UCSD-AML1 (cell line): ENCODE measurements at regions not wholly inside any gene's neighbourhood (a gene's known extent, or its start where the extent isn't known, plus 50 kb on each side); places are given as distances from the start of the nearest gene placed in this dataset.
"Not testable (repeated sequence)": the region's sequence is repeated elsewhere in the genome, so short reads cannot be mapped to it uniquely, and the experiment has no call there.

ENCODE experiments used
- DNase-seq: peaks from one replicate; lab custom pipeline; 2025; ENCODE audit not compliant: unreplicated experiment; lab: John Stamatoyannopoulos, UW

- no peak for DNase-seq
Measured at GRCh38 chr19:5259750-5260149, 80.9 kb downstream of the PTPRS start.

GRCh38 chr19:5257155-5258045, 83.2 kb downstream of the PTPRS start:
- no peak for DNase-seq

DNA sequence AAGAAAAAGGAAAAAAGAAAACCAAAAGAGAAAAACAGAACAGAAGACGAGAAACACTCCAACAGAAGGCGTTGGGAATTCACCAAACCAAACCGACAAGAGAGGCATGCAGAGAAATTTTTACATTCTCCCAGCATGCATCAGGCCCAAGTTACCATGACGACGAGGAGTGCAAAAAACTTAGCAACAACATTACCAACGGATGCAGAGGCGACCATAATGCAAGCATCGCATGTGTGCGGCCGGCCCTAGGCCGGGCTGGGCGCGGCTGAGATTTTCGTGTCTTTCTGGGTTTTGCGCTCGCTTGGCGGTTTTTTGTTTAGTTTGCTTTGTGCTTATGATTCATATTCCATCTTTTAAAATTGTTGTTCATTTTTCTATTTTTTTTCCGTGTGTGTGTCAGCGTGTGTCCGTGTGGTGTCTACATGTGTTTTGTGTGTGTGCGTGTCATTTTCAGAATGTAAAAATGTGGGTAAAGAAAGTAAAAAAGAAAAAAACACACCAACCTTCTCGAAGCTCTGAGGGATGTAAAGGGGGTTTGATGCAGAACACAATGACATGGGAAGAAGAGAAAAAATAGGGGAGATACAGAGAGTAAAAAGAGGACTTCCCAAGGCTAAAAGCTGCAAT, 84.9 kb downstream of the PTPRS start:
- no peak for DNase-seq

DNA sequence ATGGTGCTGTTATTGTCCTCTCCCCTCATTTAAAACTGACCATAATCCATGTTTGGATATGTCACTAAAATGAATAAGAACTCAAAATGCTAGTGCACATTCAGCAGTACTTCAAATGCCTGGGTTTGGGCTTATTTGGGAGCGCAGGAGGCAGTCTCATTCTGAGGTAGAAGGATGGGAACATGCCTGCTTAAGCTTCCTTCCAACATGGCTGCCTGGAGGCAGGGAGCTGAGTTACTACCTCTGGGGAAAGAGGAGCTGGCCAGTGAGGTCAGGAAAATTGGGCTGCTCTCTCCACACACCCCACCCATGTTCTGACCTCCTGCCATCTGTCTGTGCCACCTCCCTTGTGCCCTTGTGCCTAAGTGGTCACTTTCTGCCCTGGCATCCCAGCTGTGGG, 85.7 kb downstream of the PTPRS start:
- no peak for DNase-seq

DNA sequence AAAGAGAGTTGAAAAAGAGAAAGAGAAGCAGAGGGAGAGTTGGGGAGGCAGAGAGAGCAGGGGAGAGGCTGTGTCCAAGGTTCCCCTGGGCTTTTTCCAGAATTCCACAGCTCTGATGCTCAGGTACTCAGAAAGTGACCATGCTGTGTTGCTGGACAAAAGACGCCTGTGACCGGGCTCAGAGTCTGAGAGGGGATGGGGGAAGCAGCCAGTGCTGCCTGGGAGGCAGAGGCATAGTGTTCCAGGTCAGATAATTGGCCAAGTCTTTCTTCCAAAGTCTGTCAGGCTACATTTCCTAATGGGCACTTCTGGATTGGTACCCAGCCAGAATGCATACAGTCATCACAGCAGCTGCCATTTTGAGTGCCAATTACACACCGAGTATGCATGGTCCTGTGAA, 86.1 kb downstream of the PTPRS start:
- no peak for DNase-seq

DNA sequence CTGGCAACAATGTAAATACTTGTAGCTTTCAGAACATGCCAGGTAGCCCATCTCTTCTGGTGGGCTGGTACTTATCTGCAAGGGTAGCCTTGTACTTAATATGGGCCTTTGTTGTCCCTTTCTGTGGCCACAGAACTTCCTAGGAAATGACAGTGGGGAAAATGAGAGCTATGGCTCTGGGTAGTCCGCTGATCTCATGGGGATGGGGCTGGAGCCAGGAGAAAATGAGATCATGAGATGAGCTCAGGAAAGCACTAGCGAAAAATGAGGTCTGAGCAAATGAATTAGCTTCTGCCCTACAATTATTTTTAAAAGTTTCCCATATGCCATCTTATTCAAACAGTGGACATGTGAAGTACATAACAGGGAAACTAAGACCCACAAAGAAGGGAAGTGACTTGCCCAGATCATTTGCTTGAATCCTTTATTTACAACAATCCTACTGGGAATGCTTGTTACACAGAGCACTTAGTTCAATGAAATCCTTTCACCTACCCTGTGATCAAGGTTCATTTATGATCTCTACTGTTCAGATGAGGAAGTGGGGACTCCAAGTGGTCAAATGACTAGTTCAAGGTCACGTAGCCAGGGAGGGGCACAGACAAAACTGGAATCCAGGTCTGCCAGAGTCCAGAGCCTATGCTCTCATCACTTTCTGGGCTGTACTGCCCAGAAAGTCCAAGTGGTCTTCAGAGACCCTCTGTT, 87.1 kb downstream of the PTPRS start:
- DNase-seq, result no peak

DNA sequence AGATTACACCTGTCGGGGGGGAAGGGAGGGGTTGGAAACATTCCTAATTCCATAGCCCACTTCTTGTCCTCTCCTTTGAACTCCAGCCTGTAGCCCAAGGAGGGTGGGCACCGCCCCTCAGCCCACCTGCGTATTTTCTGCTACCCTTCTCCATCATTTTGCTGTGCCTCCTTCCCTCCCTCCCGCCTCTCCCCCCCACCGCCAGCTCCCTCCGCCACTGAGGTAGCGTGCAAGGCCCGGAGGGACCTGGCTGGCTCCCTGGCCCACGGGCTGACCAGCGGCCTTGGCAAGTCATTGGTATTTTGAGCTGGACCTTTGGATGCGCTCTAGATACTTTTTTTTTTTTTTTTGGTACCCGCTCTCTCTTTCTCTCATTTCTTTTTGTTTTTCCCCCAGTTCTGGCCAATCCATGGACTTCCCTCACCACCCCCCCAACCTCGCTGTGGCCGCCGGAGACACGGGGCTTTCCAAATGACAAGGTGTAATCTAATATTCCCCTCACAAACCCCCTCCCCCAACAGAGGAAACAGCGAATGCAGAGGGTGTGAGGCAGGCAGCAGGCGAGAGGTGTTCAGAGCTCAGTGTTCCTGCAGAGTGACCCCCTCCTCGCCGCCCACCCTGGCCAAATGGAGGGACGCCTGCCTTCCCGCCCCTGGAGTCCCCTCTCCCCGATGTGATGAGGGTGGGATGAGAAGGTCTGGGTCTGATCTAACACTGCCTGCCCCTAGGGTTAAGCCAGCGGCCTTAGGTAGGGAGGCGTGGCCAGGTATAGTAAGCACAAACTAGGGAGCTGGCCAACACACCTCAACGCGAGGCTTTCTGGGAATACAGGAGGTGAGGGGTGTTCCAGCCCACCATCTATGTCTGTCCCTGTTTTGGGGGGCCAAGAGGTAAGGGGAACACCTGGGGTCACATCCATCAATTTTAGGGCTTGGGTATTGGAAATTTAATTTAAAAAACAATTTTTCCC, 89.2 kb downstream of the PTPRS start:
- no peak for DNase-seq

- DNase-seq, result no peak
Measured at GRCh38 chr19:5250127-5250659, 90.4 kb downstream of the PTPRS start.

DNA sequence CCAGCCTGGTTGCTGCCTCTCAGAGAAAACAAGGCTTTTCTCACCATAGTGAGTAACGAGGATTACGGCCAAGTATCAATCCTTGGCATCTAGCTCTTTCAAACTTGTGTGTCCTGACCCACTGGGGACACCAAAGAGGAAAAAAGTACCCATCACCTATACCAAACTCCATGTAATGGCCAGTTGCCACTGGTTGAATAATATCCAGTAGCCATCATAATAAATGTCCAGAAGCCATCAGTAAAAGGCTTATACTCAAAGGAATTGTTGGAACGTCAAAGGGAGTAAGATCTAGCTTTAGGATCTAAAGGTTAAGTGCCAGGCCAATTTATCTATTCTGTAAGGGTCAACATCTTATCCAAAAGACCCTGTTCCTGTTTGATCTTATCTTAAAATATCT, 91.1 kb downstream of the PTPRS start:
- no peak for DNase-seq

- no peak for DNase-seq
Measured at GRCh38 chr19:5247957-5248705, 92.5 kb downstream of the PTPRS start.

GRCh38 chr19:5246554-5247155, 94.0 kb downstream of the PTPRS start:
- DNase-seq, result no peak

DNA sequence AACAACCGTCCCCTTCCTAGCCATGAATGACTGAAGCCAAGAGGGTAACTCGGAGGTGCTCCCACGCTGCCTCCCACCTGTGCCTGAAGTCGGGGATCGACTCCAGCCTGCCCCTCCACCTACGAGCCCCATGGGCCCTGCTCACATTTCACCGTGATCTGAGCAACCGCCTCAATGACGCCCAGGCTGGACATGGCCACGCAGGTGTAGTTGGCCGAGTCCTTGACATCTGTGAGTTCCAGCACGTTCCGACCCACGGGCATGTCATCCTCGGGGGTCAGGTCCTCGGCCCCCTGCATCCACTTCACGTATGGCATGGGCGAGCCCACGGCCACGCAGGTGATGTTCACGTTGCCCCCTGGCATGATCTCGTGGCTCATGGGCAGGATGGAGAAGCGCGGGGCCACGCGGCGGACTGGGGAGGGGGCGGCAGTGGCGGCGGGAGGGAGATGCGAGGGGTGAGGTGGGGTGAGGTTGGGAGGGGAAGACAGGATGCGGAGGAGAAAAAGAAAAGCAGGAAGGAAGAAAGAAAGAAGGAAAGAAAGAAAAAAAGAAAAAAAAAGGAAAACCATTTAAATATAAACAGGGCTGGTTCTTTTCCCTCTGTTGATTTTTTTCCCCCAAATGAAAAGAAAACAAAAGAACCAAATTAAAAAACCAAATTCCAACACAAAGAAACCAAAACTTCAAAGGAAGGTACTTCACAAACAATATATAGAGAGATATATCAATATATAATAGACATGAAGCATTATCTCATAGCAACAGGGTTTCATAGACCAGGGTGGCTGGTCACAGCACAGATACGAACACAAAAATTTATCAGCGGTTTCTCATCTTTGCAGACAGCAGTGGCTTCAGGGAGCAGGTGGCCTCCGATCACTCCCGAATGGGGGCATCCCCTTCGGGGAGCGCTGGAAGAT, 94.7 kb downstream of the PTPRS start:
- DNase-seq, result no peak

GRCh38 chr19:5244351-5244750, 96.3 kb downstream of the PTPRS start:
- no peak for DNase-seq

GRCh38 chr19:5243878-5244277, 96.7 kb downstream of the PTPRS start:
- no peak for DNase-seq

DNA sequence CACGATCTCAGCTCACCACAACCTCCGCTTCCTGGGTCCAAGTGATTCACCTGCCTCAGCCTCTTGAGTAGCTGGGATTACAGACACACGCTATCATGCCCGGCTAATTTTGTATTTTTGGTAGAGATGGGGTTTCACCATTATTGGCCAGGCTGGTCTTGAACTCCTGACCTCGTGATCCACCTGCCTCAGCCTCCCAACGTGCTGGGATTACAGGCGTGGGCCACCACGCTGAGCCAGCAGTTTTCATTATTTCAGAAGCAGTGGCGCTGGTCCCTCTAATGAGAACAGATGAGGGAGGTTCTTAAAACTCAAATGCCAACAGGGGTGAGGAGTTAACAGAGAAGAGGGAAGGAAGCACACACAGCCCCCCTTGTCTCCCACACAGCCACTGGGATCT, 98.7 kb downstream of the PTPRS start:
- DNase-seq, result not testable (repeated sequence)

GRCh38 chr19:5240011-5240410, 100.6 kb downstream of the PTPRS start:
- DNase-seq, result no peak

DNA sequence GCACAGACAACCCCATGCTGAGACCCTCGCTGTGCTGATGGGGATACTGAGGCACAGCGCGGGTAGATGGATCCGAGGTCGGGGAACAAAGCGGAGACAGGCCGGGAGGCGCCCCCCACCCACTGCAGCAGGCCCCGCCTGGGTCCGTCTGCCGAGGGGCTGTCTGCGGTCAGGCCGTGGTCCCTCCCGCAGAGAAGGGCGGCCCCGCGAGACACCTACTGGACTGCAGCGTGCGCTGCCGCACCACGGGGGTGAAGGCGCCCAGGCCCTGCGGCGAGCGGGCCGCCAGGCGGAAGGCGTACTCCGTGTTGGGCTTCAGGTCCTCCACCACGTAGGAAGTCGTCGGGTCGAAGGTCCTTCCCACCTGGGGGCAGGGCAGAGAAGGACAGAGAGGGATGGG, 101.9 kb downstream of the PTPRS start:
- DNase-seq, result no peak

DNA sequence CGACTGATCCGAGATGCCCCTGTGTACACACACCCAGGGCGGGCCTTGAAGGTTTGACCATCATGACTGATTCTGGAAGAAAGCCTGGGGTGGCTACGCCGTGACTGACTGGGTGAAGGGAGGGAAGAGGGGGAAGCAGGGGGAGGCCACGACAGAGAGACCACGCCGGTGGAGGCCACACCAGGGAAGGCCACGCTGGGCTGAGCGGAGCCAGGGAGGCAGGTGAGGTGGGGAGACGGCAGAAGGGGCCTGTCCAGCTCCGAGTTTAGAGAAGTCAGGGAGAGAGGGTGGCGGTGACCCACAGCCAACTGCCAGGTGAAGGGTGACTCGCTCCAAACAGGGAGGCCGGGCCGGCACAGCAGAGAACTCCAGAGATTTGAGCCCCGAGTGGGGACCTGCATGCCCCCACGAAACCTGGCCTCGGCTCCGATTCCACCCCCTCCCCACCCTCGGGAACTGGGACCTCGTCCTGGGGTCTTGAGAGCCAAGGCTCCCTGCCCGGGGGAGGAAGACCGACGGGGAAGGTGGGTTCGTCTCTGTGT, 102.6 kb downstream of the PTPRS start:
- no peak for DNase-seq
